ENCODE measurements at regions not wholly inside any gene's neighbourhood (a gene's known extent, or its start where the extent isn't known, plus 50 kb on each side); places are given as distances from the start of the nearest gene placed in this dataset.

DNA sequence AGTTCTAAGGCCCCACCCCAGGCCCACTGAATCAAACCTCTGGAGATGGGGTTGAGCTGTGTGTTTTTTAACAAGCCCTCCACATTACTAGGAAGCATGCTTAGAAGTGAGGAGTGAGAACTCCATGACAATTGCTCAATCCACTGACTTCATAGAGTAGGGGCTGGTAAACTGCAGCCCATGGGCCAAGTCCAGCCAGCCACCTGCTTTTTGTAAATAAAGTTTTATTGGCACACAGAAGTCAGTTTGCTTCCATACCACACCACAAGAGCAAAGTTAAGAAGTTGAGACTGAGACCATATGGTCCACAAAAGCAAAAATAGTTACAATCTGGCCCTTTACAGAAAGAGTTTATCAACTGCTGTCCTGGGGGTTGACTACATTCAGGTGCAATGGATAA lies 309.2 kb downstream of the SETD4 start:
- TF ChIP-seq, protein P1, sequence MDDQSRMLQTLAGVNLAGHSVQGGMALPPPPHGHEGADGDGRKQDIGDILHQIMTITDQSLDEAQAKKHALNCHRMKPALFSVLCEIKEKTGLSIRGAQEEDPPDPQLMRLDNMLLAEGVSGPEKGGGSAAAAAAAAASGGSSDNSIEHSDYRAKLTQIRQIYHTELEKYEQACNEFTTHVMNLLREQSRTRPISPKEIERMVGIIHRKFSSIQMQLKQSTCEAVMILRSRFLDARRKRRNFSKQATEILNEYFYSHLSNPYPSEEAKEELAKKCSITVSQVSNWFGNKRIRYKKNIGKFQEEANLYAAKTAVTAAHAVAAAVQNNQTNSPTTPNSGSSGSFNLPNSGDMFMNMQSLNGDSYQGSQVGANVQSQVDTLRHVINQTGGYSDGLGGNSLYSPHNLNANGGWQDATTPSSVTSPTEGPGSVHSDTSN (IDR thresholded peaks at IDR 0.05): no peak
- TF ChIP-seq ELF1 (IDR thresholded peaks at IDR 0.05) (no peak), EP300 (IDR thresholded peaks at IDR 0.05; ENCODE audit: borderline replicate concordance in 1 of 2, low read depth in 1 of 2, low read length in 1 of 2) (no peak), EZH2phosphoT487 (IDR thresholded peaks at IDR 0.05; ENCODE audit: borderline replicate concordance, low read depth) (no peak), FOSL2 (IDR thresholded peaks at IDR 0.05; ENCODE audit: borderline replicate concordance, low read depth) (no peak), SIN3A (IDR thresholded peaks at IDR 0.05; ENCODE audit: borderline replicate concordance, low read depth, low read length) (no peak), TCF12 (IDR thresholded peaks at IDR 0.05) (no peak), RXRA (IDR thresholded peaks at IDR 0.05; ENCODE audit: borderline replicate concordance, low read depth) (no peak), GABPA (IDR thresholded peaks at IDR 0.05; ENCODE audit: low read depth) (no peak), NRF1 (IDR thresholded peaks at IDR 0.05; ENCODE audit: low read depth, low read length) (no peak), GATA2 (CRISPR knock-in tag; IDR thresholded peaks at IDR 0.05) (no peak), FOXM1 (IDR thresholded peaks at IDR 0.05; ENCODE audit: low read depth) (no peak), MEF2A (IDR thresholded peaks at IDR 0.05; ENCODE audit: borderline replicate concordance, low read depth) (no peak), POLR2AphosphoS5 (IDR thresholded peaks at IDR 0.05; ENCODE audit: low read depth, low read length) (no peak)
- TF ChIP-seq, protein P2, sequence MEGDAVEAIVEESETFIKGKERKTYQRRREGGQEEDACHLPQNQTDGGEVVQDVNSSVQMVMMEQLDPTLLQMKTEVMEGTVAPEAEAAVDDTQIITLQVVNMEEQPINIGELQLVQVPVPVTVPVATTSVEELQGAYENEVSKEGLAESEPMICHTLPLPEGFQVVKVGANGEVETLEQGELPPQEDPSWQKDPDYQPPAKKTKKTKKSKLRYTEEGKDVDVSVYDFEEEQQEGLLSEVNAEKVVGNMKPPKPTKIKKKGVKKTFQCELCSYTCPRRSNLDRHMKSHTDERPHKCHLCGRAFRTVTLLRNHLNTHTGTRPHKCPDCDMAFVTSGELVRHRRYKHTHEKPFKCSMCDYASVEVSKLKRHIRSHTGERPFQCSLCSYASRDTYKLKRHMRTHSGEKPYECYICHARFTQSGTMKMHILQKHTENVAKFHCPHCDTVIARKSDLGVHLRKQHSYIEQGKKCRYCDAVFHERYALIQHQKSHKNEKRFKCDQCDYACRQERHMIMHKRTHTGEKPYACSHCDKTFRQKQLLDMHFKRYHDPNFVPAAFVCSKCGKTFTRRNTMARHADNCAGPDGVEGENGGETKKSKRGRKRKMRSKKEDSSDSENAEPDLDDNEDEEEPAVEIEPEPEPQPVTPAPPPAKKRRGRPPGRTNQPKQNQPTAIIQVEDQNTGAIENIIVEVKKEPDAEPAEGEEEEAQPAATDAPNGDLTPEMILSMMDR (IDR thresholded peaks at IDR 0.05): no peak
- TF ChIP-seq, protein P3, sequence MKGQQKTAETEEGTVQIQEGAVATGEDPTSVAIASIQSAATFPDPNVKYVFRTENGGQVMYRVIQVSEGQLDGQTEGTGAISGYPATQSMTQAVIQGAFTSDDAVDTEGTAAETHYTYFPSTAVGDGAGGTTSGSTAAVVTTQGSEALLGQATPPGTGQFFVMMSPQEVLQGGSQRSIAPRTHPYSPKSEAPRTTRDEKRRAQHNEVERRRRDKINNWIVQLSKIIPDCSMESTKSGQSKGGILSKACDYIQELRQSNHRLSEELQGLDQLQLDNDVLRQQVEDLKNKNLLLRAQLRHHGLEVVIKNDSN (IDR thresholded peaks at IDR 0.05; ENCODE audit: borderline replicate concordance, low read depth): no peak
- TF ChIP-seq, protein P4, sequence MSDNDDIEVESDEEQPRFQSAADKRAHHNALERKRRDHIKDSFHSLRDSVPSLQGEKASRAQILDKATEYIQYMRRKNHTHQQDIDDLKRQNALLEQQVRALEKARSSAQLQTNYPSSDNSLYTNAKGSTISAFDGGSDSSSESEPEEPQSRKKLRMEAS (IDR thresholded peaks at IDR 0.05; ENCODE audit: low read depth): no peak
- Histone ChIP-seq H3K4me3 (ENCODE audit: low read depth in 2 of 2, low read length in 1 of 2) (no peak overlapping the region), H3F3A (replicated peaks; ENCODE audit: insufficient read depth) (peaks cover 4% of the 10 kb centered on the region), H3K4me1 (ENCODE audit: control insufficient read depth in 1 of 2, insufficient read depth in 2 of 2, low read depth in 1 of 2, low read length in 1 of 2) (no peaks in the 10 kb centered on the region), H3K4me2 (no peak overlapping the region), H3K27ac (ENCODE audit: low read depth in 2 of 2, low read length in 1 of 2) (no peak overlapping the region), H3K9me2 (no peaks in the 10 kb centered on the region), H3K27me3 (ENCODE audit: insufficient read depth) (no peaks in the 10 kb centered on the region), H3K79me2 (ENCODE audit: insufficient read depth) (no peaks in the 10 kb centered on the region), H3K9me3 (no peaks in the 10 kb centered on the region), H3K36me3 (replicated peaks in 1 of 2; ENCODE audit: control insufficient read depth in 1 of 2, insufficient read depth in 2 of 2, low read length in 1 of 2) (no peaks in the 10 kb centered on the region), H2AFZ (ENCODE audit: low read depth) (no peak overlapping the region), H4K20me1 (ENCODE audit: insufficient read depth) (no peaks in the 10 kb centered on the region), H3K9ac (no peak overlapping the region)
- POLR2A ChIA-PET: no interaction called here
- no peak for DNase-seq
- CTCF ChIA-PET: no interaction called here

Data from SK-N-SH (cell line).